Neuronal stem cell (in vitro differentiated cells): ENCODE measurements at regions not wholly inside any gene's neighbourhood (a gene's known extent, or its start where the extent isn't known, plus 50 kb on each side); places are given as distances from the start of the nearest gene placed in this dataset.

Experiments used
- DNase-seq: peaks from one replicate; pipeline ENCODE4 v3.0.0-alpha.2; 2013; ENCODE audit warnings: low spot score
- H2AFZ ChIP-seq: one replicate; pipeline ENCODE4 v1.6.1; 2013; ENCODE audit warnings: mild to moderate bottlenecking, low read length, inconsistent platforms
- H2AK5ac ChIP-seq: 2 replicates; pipeline ENCODE4 v1.6.1; 2013; ENCODE audit warnings: low read depth, mild to moderate bottlenecking, inconsistent platforms, low read length, moderate library complexity, mixed read lengths
- H2BK120ac ChIP-seq: 2 replicates; pipeline ENCODE4 v1.6.1; 2013; ENCODE audit warnings: low read depth, mild to moderate bottlenecking, inconsistent platforms, low read length, moderate library complexity, mixed read lengths
- H2BK12ac ChIP-seq: one replicate; pipeline ENCODE4 v1.6.1; 2013; ENCODE audit warnings: low read length, inconsistent platforms
- H2BK15ac ChIP-seq: 2 replicates; pipeline ENCODE4 v1.6.1; 2013; ENCODE audit warnings: mild to moderate bottlenecking, low read length, inconsistent platforms, mixed read lengths
- H2BK5ac ChIP-seq: one replicate; pipeline ENCODE4 v1.6.1; 2013; ENCODE audit warnings: inconsistent platforms, mild to moderate bottlenecking, low read length, moderate library complexity
- H3K14ac ChIP-seq: one replicate; pipeline ENCODE4 v1.6.1; 2013; ENCODE audit warnings: low read length, inconsistent platforms
- H3K18ac ChIP-seq: 2 replicates; pipeline ENCODE4 v1.6.1; 2013; ENCODE audit warnings: low read length, inconsistent platforms
- H3K23ac ChIP-seq: 2 replicates; pipeline ENCODE4 v1.6.1; 2013; ENCODE audit warnings: low read depth, mild to moderate bottlenecking, mixed read lengths, low read length, inconsistent platforms; ENCODE audit not compliant: poor library complexity
- H3K27ac ChIP-seq: replicated peaks from 3 replicates; pipeline ENCODE4 v1.5.1; 2013; ENCODE audit warnings: low read length, inconsistent platforms
- H3K27me3 ChIP-seq, 3 experiments: 2 replicates each; pipeline ENCODE4 v1.6.1; 2013; ENCODE audit warnings: low read length in 3 of 3, mild to moderate bottlenecking in 2 of 3, inconsistent platforms in 1 of 3, low read depth in 1 of 3, mixed read lengths in 1 of 3, moderate library complexity in 1 of 3; ENCODE audit not compliant: control insufficient read depth in 3 of 3, insufficient read depth in 3 of 3
- H3K36me3 ChIP-seq, 2 donors: replicated peaks in 1 of 2; 2 replicates each; pipeline ENCODE4 v1.6.1; 2013; ENCODE audit warnings: low read length in 2 of 2; ENCODE audit not compliant: control insufficient read depth in 2 of 2, insufficient read depth in 2 of 2
- H3K4ac ChIP-seq: 2 replicates; pipeline ENCODE4 v1.6.1; 2013; ENCODE audit warnings: inconsistent platforms, mild to moderate bottlenecking, low read length, moderate library complexity
- H3K4me1 ChIP-seq, 2 donors: 1 replicate in 1 of 2; 2 replicates in 1 of 2; pipeline ENCODE4 v1.6.1; 2013; ENCODE audit warnings: low read length in 2 of 2, low read depth in 1 of 2; ENCODE audit not compliant: control insufficient read depth in 2 of 2, insufficient read depth in 1 of 2
- H3K4me2 ChIP-seq: one replicate; pipeline ENCODE4 v1.6.1; 2013; ENCODE audit warnings: mild to moderate bottlenecking, low read length, inconsistent platforms; ENCODE audit not compliant: insufficient read depth, poor library complexity, severe bottlenecking
- H3K4me3 ChIP-seq, 2 donors: 2 replicates each; pipeline ENCODE4 v1.5.1; 2013; ENCODE audit warnings: low read length in 2 of 2, mild to moderate bottlenecking in 2 of 2, inconsistent platforms in 1 of 2, moderate library complexity in 1 of 2
- H3K79me1 ChIP-seq: one replicate; pipeline ENCODE4 v1.6.1; 2013; ENCODE audit warnings: low read depth, mild to moderate bottlenecking, inconsistent platforms, low read length, moderate library complexity
- H3K9ac ChIP-seq: one replicate; pipeline ENCODE4 v1.6.1; 2013; ENCODE audit warnings: mild to moderate bottlenecking, low read depth, low read length, inconsistent platforms; ENCODE audit not compliant: poor library complexity
- H3K9me3 ChIP-seq, 2 donors: replicated peaks in 1 of 2; 2 replicates each; pipeline versions ENCODE3 to v1.6.1; 2013; ENCODE audit warnings: low read length in 2 of 2, mild to moderate bottlenecking in 2 of 2, inconsistent platforms in 1 of 2, low read depth in 1 of 2, mixed read lengths in 1 of 2, moderate library complexity in 1 of 2; ENCODE audit not compliant: control insufficient read depth in 2 of 2, insufficient read depth in 1 of 2
- H4K8ac ChIP-seq: one replicate; pipeline ENCODE4 v1.6.1; 2013; ENCODE audit warnings: low read depth, mild to moderate bottlenecking, inconsistent platforms, low read length, moderate library complexity
- H4K91ac ChIP-seq: one replicate; pipeline ENCODE4 v1.6.1; 2013; ENCODE audit warnings: low read length, low read depth, mild to moderate bottlenecking, inconsistent platforms; ENCODE audit not compliant: poor library complexity
- WGBS, 2 donors: extraction: QIAGEN DNeasy Blood & Tissue Kit; methylation state at CpG; one replicate each; pipeline ENCODE4 v1.1.7; 2013; ENCODE audit warnings: missing lambda C conversion rate in 2 of 2, mixed read lengths in 1 of 2; ENCODE audit not compliant: insufficient read length in 2 of 2, insufficient replicate concordance in 1 of 2; ENCODE audit errors: extremely low coverage in 2 of 2; 5-methylcytosine and 5-hydroxymethylcytosine counted together

DNA sequence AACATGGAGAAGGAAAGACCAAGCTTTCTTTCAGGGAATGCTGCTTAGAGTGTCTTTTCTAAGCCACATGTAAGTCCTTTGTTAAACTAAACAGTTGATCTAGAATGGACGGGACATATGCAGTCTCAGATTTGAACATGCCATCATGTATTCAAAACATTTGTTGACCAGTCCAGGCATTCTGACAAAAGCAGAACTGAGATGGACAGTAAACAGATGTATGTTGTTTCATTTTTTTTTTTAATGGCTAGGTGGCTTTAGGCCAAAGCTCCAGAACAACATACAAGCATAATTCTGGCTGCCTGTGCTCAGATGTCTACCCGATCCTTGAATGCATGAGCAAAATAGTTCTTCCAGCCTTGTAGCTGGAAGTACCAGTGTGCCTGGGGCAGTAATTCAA lies 1211.4 kb upstream of the FAM98A start:
- H3K4ac ChIP-seq = no peak overlapping the region
- no peaks in the 10 kb centered on the region for H3K79me1 ChIP-seq
- H4K91ac ChIP-seq = no peak overlapping the region
- H2AFZ ChIP-seq = no peak overlapping the region
- no peak overlapping the region for H3K27ac ChIP-seq
- H3K14ac ChIP-seq = no peak overlapping the region
- no CpG with 5 or more reads among the region's 2 CpGs for WGBS, 2 donors
- no peak overlapping the region for H3K18ac ChIP-seq
- peaks cover 0 to 2% of the 10 kb centered on the region in 2 donors for H3K4me1 ChIP-seq
- no peak overlapping the region for H2BK12ac ChIP-seq
- H2BK120ac ChIP-seq = no peak overlapping the region
- H3K36me3 ChIP-seq = no peaks in the 10 kb centered on the region
- H2BK5ac ChIP-seq = no peak overlapping the region
- H3K9ac ChIP-seq = no peak overlapping the region
- no peak overlapping the region for H3K23ac ChIP-seq
- no peak overlapping the region for H2AK5ac ChIP-seq
- DNase-seq = no peak
- no peaks in the 10 kb centered on the region for H3K9me3 ChIP-seq
- no peak overlapping the region for H2BK15ac ChIP-seq
- no peaks in the 10 kb centered on the region for H3K27me3 ChIP-seq
- no peak overlapping the region for H3K4me2 ChIP-seq
- no peak overlapping the region for H4K8ac ChIP-seq
- H3K4me3 ChIP-seq = no peak overlapping the region

DNA sequence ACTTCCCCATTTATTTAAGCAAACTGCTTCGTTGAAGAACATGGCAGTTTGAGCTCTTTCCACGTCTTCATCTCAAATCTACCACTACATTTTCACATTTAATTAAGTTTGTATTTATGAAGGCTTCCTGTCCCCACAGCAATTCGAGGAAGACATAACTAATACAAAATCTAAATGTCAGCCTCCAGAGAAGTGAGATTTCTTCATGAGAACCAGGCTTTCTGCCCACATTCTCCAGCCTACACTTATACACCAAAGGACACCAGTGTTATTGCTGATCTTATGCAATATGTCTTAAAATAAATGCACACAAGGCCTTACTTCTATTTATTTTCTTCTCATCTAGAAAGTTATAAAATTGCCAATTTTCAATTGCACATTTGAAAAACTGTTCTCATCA lies 1209.3 kb upstream of the FAM98A start:
- Histone ChIP-seq H3K9ac (no peak overlapping the region), H2BK120ac (no peak overlapping the region), H3K4me3 (no peak overlapping the region)

DNA sequence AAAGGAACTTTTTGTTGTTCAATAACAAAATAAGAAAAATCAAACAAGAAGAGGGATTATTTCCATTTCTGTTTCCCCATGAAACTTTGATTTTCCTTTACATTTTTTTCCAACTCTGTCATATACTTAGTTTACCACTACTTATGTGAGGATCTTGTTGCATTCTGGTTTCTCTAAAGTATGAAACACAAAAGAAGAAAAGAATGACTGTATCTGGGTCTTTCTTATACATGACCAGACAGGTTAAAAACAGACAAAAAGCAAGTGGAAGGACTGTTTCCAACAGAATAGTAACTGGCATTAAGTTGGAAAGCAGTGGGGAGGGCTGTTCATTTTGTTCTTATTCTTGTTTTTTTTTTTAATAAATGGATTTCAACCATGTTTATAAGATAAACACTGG lies 1207.8 kb upstream of the FAM98A start:
- Histone ChIP-seq H2AK5ac (no peak overlapping the region), H3K79me1 (no peaks in the 10 kb centered on the region), H2AFZ (no peak overlapping the region), H3K27ac (no peak overlapping the region), H2BK5ac (no peak overlapping the region), H3K36me3 (no peaks in the 10 kb centered on the region), H3K23ac (no peak overlapping the region), H3K4me1 (peaks cover 0 to 2% of the 10 kb centered on the region in 2 donors), H3K9ac (no peak overlapping the region), H3K9me3 (no peaks in the 10 kb centered on the region), H2BK12ac (no peak overlapping the region), H3K27me3 (no peaks in the 10 kb centered on the region), H3K4me2 (no peak overlapping the region), H4K91ac (no peak overlapping the region), H2BK120ac (no peak overlapping the region), H2BK15ac (no peak overlapping the region), H3K18ac (no peak overlapping the region), H3K4ac (no peak overlapping the region), H3K4me3 (no peak overlapping the region), H3K14ac (no peak overlapping the region), H4K8ac (no peak overlapping the region)
- DNase-seq = no peak

More for the DNA sequence above, 1209.3 kb upstream of the FAM98A start:
- Histone ChIP-seq H3K4me2 (no peak overlapping the region), H3K4ac (no peak overlapping the region), H2AK5ac (no peak overlapping the region), H3K23ac (no peak overlapping the region), H4K8ac (no peak overlapping the region), H4K91ac (no peak overlapping the region), H3K4me1 (peaks cover 0 to 2% of the 10 kb centered on the region in 2 donors), H3K18ac (no peak overlapping the region), H3K9me3 (no peaks in the 10 kb centered on the region), H2BK15ac (no peak overlapping the region), H2BK5ac (no peak overlapping the region), H3K79me1 (no peaks in the 10 kb centered on the region), H3K27ac (no peak overlapping the region), H2BK12ac (no peak overlapping the region), H2AFZ (no peak overlapping the region), H3K14ac (no peak overlapping the region), H3K36me3 (no peaks in the 10 kb centered on the region), H3K27me3 (no peaks in the 10 kb centered on the region)
- DNase-seq = no peak
- WGBS, 2 donors = no CpG with 5 or more reads among the region's 3 CpGs

DNA sequence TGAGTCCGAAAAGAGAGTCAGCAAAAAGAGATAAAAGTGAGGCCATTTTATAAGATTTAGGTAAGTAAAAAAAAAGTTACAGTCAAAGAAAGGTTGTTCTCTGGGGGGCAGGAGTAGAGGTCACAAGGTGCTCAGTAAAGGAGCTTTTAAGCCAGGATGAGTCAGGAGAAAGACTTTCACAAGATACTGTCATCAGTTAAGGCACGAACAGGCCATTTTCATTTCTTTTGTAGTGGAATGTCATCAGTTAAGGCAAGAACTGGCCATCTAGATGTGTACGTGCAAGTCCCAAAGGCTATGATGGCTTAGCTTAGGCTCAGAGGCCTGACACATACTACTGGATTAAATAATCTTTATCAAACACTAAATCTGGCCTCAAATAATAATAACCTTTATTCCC lies 1207.3 kb upstream of the FAM98A start:
- H3K4me2 ChIP-seq = no peak overlapping the region
- H3K36me3 ChIP-seq = no peaks in the 10 kb centered on the region
- no peak overlapping the region for H3K4me3 ChIP-seq
- H2AFZ ChIP-seq = no peak overlapping the region
- no peak overlapping the region for H2BK120ac ChIP-seq
- no peak overlapping the region for H2BK5ac ChIP-seq
- no peak overlapping the region for H3K23ac ChIP-seq
- H2BK12ac ChIP-seq = no peak overlapping the region
- no peaks in the 10 kb centered on the region for H3K79me1 ChIP-seq
- no peak overlapping the region for H3K14ac ChIP-seq
- no CpG with 5 or more reads among the region's 3 CpGs for WGBS, 2 donors
- no peak overlapping the region for H3K18ac ChIP-seq
- H3K9me3 ChIP-seq = no peaks in the 10 kb centered on the region
- no peaks in the 10 kb centered on the region for H3K27me3 ChIP-seq
- H4K91ac ChIP-seq = no peak overlapping the region
- no peak overlapping the region for H3K27ac ChIP-seq
- no peak overlapping the region for H3K9ac ChIP-seq
- H2BK15ac ChIP-seq = no peak overlapping the region
- DNase-seq = no peak
- no peak overlapping the region for H3K4ac ChIP-seq
- peaks cover 0 to 2% of the 10 kb centered on the region in 2 donors for H3K4me1 ChIP-seq
- H4K8ac ChIP-seq = no peak overlapping the region
- H2AK5ac ChIP-seq = no peak overlapping the region
